Panc1 (cell line): ENCODE measurements at regions not wholly inside any gene's neighbourhood (a gene's known extent, or its start where the extent isn't known, plus 50 kb on each side); places are given as distances from the start of the nearest gene placed in this dataset.

Experiments
- ATAC-seq: fragments of 200-7000 bp; cut with Tn5 transposase; 2 replicates; pipeline ENCODE4 v1.9.1; 2020; ENCODE audit warnings: mild to moderate bottlenecking, moderate library complexity
- BruUV-seq: library from RNA; stranded (reverse); fragments of 400-500 nt; replicated peaks from 2 replicates; lab custom pipeline; 2021; lab: Mats Ljungman, UMichigan
- CTCF ChIA-PET: fragments of 300-600 bp; sonication (Branson Sonifier 250); formaldehyde crosslinking; loops from one replicate; lab custom pipeline; 2022; ENCODE audit warnings: antibody characterized with exemption; lab: Charles Lee
- POLR2A ChIA-PET: fragments of 300-600 bp; sonication (Branson Sonifier 250); formaldehyde crosslinking; loops from one replicate; lab custom pipeline; 2022; ENCODE audit warnings: antibody characterized with exemption; lab: Charles Lee
- DNase-seq: peaks from one replicate; pipeline ENCODE4 v3.0.0-alpha.2; 2010; ENCODE audit warnings: low read depth, low spot score
- H3K27ac ChIP-seq: 2 replicates; pipeline ENCODE4 v1.5.1; 2011; ENCODE audit warnings: mild to moderate bottlenecking, low read length, inconsistent platforms
- H3K27me3 ChIP-seq: fragments of 200-500 bp; sonication (Bioruptor generic); 2 replicates; pipeline ENCODE4 v1.6.0; 2014; ENCODE audit warnings: low read length, inconsistent platforms; ENCODE audit not compliant: control insufficient read depth, insufficient read depth
- H3K36me3 ChIP-seq: fragments of 200-500 bp; sonication (Bioruptor generic); 2 replicates; pipeline ENCODE4 v1.5.1; 2014; ENCODE audit warnings: inconsistent platforms, mild to moderate bottlenecking, low read length, moderate library complexity; ENCODE audit not compliant: control insufficient read depth, insufficient read depth
- H3K4me1 ChIP-seq: 2 replicates; pipeline ENCODE4 v1.5.1; 2011; ENCODE audit warnings: inconsistent platforms, mild to moderate bottlenecking, low read length, moderate library complexity; ENCODE audit not compliant: control insufficient read depth, insufficient read depth
- H3K4me3 ChIP-seq, 2 experiments: 2 replicates each; pipeline ENCODE4 v1.5.1; 2011 to 2012; ENCODE audit warnings: low read depth in 2 of 2, low read length in 2 of 2, mild to moderate bottlenecking in 2 of 2, inconsistent platforms in 1 of 2, moderate library complexity in 1 of 2
- H3K9me3 ChIP-seq: fragments of 200-500 bp; sonication (Bioruptor generic); 2 replicates; pipeline ENCODE4 v1.5.1; 2014; ENCODE audit warnings: low read depth, mild to moderate bottlenecking, inconsistent platforms, low read length, moderate library complexity; ENCODE audit not compliant: control insufficient read depth, insufficient read depth
- POLR2AphosphoS5 ChIP-seq: IDR thresholded peaks from 2 replicates; pipeline ENCODE4 v1.6.1; 2012; ENCODE audit warnings: mild to moderate bottlenecking, low read depth, low read length, moderate library complexity
- SIN3A ChIP-seq: IDR thresholded peaks from 2 replicates; pipeline ENCODE4 v1.6.1; 2012; ENCODE audit warnings: low read depth, mild to moderate bottlenecking, low read length, moderate library complexity, borderline replicate concordance; ENCODE audit not compliant: insufficient read depth
- TCF7L2 ChIP-seq: IDR thresholded peaks from 2 replicates; pipeline ENCODE4 v1.6.1; 2011; ENCODE audit warnings: mild to moderate bottlenecking, low read depth, low read length, inconsistent platforms
- in situ Hi-C: cut with HindIII; loops from 2 replicates; pipeline ENCODE4 v1.10.0; 2016; ENCODE audit warnings: low sequenced_read_pairs, low pct_unique_long_range_greater_than_20kb
- intact Hi-C: fragments of 100-400 bp; cut with micrococcal nuclease; formaldehyde crosslinking; loops from one replicate; pipeline ENCODE4 v1.10.0; 2022; ENCODE audit not compliant: unreplicated experiment
- TF ChIP-seq, protein P1 (sequence below), 2 experiments: IDR thresholded peaks; 2 replicates each; pipeline ENCODE4 v1.6.1; 2011 to 2012; ENCODE audit warnings: low read depth in 2 of 2, control low read depth in 1 of 2, low read length in 1 of 2, mild to moderate bottlenecking in 1 of 2, moderate library complexity in 1 of 2; ENCODE audit not compliant: insufficient read depth in 1 of 2
- TF ChIP-seq, protein P2 (sequence below): fragments of 450-650 bp; IDR thresholded peaks from 2 replicates; pipeline ENCODE4 v1.5.1; 2017; ENCODE audit warnings: mild to moderate bottlenecking

DNA sequence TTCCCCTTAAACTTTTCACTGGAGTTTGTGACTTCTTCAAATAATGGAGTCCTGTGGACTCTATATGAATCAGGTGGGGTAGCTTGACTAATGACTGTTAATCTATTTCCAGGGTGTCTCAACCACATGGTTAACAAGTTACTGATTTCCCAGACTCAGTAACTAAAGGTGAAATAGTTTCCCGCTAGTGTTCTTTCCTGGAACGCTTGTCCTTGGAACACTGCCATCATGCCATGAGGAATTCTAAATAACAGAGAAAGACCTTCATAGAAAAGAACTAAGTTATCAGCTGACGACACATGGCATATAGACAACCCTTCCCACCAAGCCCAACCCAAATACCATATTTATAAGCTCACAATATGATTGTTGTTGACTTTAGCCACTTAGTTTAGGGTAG, 1027.9 kb upstream of the FAM98A start:
- in situ Hi-C loops, result no loop called here
- DNase-seq, result no peak
- CTCF ChIA-PET, result no interaction called here

DNA sequence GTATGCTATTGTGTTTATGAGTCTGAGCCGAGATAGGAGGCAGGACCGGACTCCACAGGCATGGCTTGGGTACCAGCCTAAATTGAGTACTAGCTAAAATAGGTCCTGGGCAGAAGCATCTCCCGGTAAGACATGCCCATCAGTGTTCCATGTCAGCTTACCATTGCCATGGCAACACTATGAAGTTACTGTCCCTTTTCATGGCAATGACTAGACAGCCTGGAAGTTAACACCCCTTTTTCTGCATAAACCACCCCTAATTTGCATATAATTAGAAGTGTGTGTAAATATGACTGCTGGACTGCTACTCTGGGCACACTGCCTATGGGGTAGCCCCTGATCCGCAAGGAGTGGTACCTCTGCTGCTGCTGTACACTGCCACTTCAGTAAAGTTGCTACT, 1005.1 kb upstream of the FAM98A start:
- Histone ChIP-seq H3K27ac (no peak overlapping the region), H3K4me1 (no peaks in the 10 kb centered on the region), H3K27me3 (no peaks in the 10 kb centered on the region), H3K4me3 (no peak overlapping the region), H3K9me3 (no peaks in the 10 kb centered on the region), H3K36me3 (no peaks in the 10 kb centered on the region)
- DNase-seq, result no peak
- ChIA-PET CTCF (no interaction called here), POLR2A (no interaction called here)
- in situ Hi-C loops, result no loop called here
- intact Hi-C loops, result no loop called here
- TF ChIP-seq SIN3A (no peak), POLR2AphosphoS5 (no peak), TCF7L2 (no peak)
- TF ChIP-seq, protein P1, sequence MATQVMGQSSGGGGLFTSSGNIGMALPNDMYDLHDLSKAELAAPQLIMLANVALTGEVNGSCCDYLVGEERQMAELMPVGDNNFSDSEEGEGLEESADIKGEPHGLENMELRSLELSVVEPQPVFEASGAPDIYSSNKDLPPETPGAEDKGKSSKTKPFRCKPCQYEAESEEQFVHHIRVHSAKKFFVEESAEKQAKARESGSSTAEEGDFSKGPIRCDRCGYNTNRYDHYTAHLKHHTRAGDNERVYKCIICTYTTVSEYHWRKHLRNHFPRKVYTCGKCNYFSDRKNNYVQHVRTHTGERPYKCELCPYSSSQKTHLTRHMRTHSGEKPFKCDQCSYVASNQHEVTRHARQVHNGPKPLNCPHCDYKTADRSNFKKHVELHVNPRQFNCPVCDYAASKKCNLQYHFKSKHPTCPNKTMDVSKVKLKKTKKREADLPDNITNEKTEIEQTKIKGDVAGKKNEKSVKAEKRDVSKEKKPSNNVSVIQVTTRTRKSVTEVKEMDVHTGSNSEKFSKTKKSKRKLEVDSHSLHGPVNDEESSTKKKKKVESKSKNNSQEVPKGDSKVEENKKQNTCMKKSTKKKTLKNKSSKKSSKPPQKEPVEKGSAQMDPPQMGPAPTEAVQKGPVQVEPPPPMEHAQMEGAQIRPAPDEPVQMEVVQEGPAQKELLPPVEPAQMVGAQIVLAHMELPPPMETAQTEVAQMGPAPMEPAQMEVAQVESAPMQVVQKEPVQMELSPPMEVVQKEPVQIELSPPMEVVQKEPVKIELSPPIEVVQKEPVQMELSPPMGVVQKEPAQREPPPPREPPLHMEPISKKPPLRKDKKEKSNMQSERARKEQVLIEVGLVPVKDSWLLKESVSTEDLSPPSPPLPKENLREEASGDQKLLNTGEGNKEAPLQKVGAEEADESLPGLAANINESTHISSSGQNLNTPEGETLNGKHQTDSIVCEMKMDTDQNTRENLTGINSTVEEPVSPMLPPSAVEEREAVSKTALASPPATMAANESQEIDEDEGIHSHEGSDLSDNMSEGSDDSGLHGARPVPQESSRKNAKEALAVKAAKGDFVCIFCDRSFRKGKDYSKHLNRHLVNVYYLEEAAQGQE (IDR thresholded peaks at IDR 0.05; ENCODE audit: insufficient read depth in 1 of 2, low read depth in 2 of 2, low read length in 1 of 2), result no peak
- TF ChIP-seq, protein P2, sequence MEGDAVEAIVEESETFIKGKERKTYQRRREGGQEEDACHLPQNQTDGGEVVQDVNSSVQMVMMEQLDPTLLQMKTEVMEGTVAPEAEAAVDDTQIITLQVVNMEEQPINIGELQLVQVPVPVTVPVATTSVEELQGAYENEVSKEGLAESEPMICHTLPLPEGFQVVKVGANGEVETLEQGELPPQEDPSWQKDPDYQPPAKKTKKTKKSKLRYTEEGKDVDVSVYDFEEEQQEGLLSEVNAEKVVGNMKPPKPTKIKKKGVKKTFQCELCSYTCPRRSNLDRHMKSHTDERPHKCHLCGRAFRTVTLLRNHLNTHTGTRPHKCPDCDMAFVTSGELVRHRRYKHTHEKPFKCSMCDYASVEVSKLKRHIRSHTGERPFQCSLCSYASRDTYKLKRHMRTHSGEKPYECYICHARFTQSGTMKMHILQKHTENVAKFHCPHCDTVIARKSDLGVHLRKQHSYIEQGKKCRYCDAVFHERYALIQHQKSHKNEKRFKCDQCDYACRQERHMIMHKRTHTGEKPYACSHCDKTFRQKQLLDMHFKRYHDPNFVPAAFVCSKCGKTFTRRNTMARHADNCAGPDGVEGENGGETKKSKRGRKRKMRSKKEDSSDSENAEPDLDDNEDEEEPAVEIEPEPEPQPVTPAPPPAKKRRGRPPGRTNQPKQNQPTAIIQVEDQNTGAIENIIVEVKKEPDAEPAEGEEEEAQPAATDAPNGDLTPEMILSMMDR, result no peak
- no peak for ATAC-seq
- BruUV-seq, result no TSS peak

More for the DNA sequence above, 1027.9 kb upstream of the FAM98A start:
- no peak overlapping the region for H3K4me3 ChIP-seq
- TF ChIP-seq POLR2AphosphoS5, result no peak
- TF ChIP-seq SIN3A, result no peak
- TF ChIP-seq, protein P1 (IDR thresholded peaks at IDR 0.05; ENCODE audit: insufficient read depth in 1 of 2, low read depth in 2 of 2, low read length in 1 of 2), result no peak
- no peak for TF ChIP-seq TCF7L2
- TF ChIP-seq, protein P2, result no peak
- H3K4me1 ChIP-seq, result no peaks in the 10 kb centered on the region
- intact Hi-C loops, result no loop called here
- H3K27me3 ChIP-seq, result no peaks in the 10 kb centered on the region
- no peak for ATAC-seq
- no peaks in the 10 kb centered on the region for H3K36me3 ChIP-seq
- no peaks in the 10 kb centered on the region for H3K9me3 ChIP-seq
- BruUV-seq, result no TSS peak
- no peak overlapping the region for H3K27ac ChIP-seq
- POLR2A ChIA-PET, result no interaction called here
